ENCODE measurements at regions not wholly inside any gene's neighbourhood (a gene's known extent, or its start where the extent isn't known, plus 50 kb on each side); places are given as distances from the start of the nearest gene placed in this dataset.

- no peak for DNase-seq
Measured at GRCh38 chr1:4146614-4147013, 246.5 kb upstream of the C1orf174 start.

GRCh38 chr1:4147509-4147908 is 247.4 kb upstream of the C1orf174 start:
- DNase-seq: no peak

GRCh38 chr1:4149281-4149680 is 249.2 kb upstream of the C1orf174 start:
- DNase-seq: no peak

GRCh38 chr1:4149831-4150230 is 249.8 kb upstream of the C1orf174 start:
- DNase-seq: no peak

- no peak for DNase-seq
Measured at GRCh38 chr1:4150262-4150661, 250.2 kb upstream of the C1orf174 start.

GRCh38 chr1:4152266-4152665 is 252.2 kb upstream of the C1orf174 start:
- DNase-seq: no peak

- no peak for DNase-seq
Measured at GRCh38 chr1:4153571-4153970, 253.5 kb upstream of the C1orf174 start.

- no peak for DNase-seq
Measured at GRCh38 chr1:4156241-4156973, 256.3 kb upstream of the C1orf174 start.

GRCh38 chr1:4160181-4160580 is 260.1 kb upstream of the C1orf174 start:
- no peak for DNase-seq

- DNase-seq: no peak
Measured at GRCh38 chr1:4161366-4162006, 261.4 kb upstream of the C1orf174 start.

GRCh38 chr1:4164965-4165364 is 264.9 kb upstream of the C1orf174 start:
- no peak for DNase-seq

GRCh38 chr1:4165686-4166300 is 265.7 kb upstream of the C1orf174 start:
- no peak for DNase-seq

GRCh38 chr1:4166713-4167112 is 266.6 kb upstream of the C1orf174 start:
- DNase-seq: no peak

- DNase-seq: no peak
Measured at GRCh38 chr1:4169991-4170390, 269.9 kb upstream of the C1orf174 start.

- DNase-seq: no peak
Measured at GRCh38 chr1:4170548-4171340, 270.7 kb upstream of the C1orf174 start.

- no peak for DNase-seq
Measured at GRCh38 chr1:4171480-4172450, 271.7 kb upstream of the C1orf174 start.

GRCh38 chr1:4172644-4173599 is 272.9 kb upstream of the C1orf174 start:
- no peak for DNase-seq

- no peak for DNase-seq
Measured at GRCh38 chr1:4173731-4174130, 273.7 kb upstream of the C1orf174 start.

- DNase-seq: no peak
Measured at GRCh38 chr1:4174291-4175200, 274.5 kb upstream of the C1orf174 start.

All from midbrain (tissue), 1 donor.